Natural killer cell (primary cell): ENCODE measurements at regions not wholly inside any gene's neighbourhood (a gene's known extent, or its start where the extent isn't known, plus 50 kb on each side); places are given as distances from the start of the nearest gene placed in this dataset.
"Not testable (repeated sequence)": the region's sequence is repeated elsewhere in the genome, so short reads cannot be mapped to it uniquely, and the experiment has no call there.

Source experiments
- ATAC-seq, 3 donors: fragments of 150-1000 bp in 2 of 3; fragments of 200-7000 bp in 1 of 3; cut with Tn5 transposase; 1 replicate in 1 of 3; 2 replicates in 2 of 3; pipeline ENCODE4 v1.10.0; 2021; ENCODE audit warnings: mild to moderate bottlenecking in 2 of 3, moderate library complexity in 2 of 3
- DNase-seq, 2 donors: peaks; one replicate each; pipeline versions ENCODE4 v3.0.0 to v3.0.0-alpha.2; 2013 to 2021; ENCODE audit warnings: mixed read lengths in 1 of 2
- H3K27ac ChIP-seq: one replicate; pipeline ENCODE4 v1.5.1; 2013; ENCODE audit warnings: mild to moderate bottlenecking, low read length
- H3K27me3 ChIP-seq: one replicate; pipeline ENCODE4 v1.6.1; 2013; ENCODE audit warnings: low read length; ENCODE audit not compliant: control insufficient read depth, insufficient read depth
- H3K36me3 ChIP-seq: one replicate; pipeline ENCODE4 v1.6.1; 2013; ENCODE audit warnings: low read length; ENCODE audit not compliant: control insufficient read depth, insufficient read depth
- H3K4me1 ChIP-seq: one replicate; pipeline ENCODE4 v1.6.1; 2013; ENCODE audit warnings: low read length; ENCODE audit not compliant: control insufficient read depth, insufficient read depth
- H3K4me3 ChIP-seq: one replicate; pipeline ENCODE4 v1.5.1; 2013; ENCODE audit warnings: low read length
- H3K9me3 ChIP-seq: one replicate; pipeline ENCODE4 v1.6.1; 2013; ENCODE audit warnings: low read length; ENCODE audit not compliant: control insufficient read depth, insufficient read depth
- H3K27ac Mint-ChIP-seq, 2 donors: one replicate each; pipeline ENCODE4 v1.8.0; 2022; ENCODE audit warnings: mild to moderate bottlenecking in 2 of 2, mixed read lengths in 2 of 2, moderate library complexity in 1 of 2
- H3K27me3 Mint-ChIP-seq, 2 donors: one replicate each; pipeline ENCODE4 v1.8.0; 2022; ENCODE audit warnings: low read depth in 2 of 2, mixed read lengths in 2 of 2
- H3K36me3 Mint-ChIP-seq: one replicate; pipeline ENCODE4 v1.8.0; 2022; ENCODE audit warnings: mixed read lengths
- H3K4me1 Mint-ChIP-seq, 2 donors: one replicate each; pipeline ENCODE4 v1.8.0; 2022; ENCODE audit warnings: mixed read lengths in 2 of 2
- H3K4me3 Mint-ChIP-seq: one replicate; pipeline ENCODE4 v1.8.0; 2022; ENCODE audit warnings: mild to moderate bottlenecking, moderate library complexity, mixed read lengths
- H3K9me3 Mint-ChIP-seq, 2 donors: one replicate each; pipeline ENCODE4 v1.8.0; 2022; ENCODE audit warnings: mixed read lengths in 2 of 2
- CTCF ChIP-seq: fragments of 200-600 bp; IDR thresholded peaks from one replicate; pipeline ENCODE4 v1.8.0; 2022; ENCODE audit warnings: antibody characterized with exemption
- WGBS: methylation state at CpG from one replicate; pipeline ENCODE4 v1.1.7; 2013; ENCODE audit warnings: missing lambda C conversion rate; ENCODE audit not compliant: insufficient coverage; 5-methylcytosine and 5-hydroxymethylcytosine counted together
- intact Hi-C: fragments of 100-400 bp; cut with micrococcal nuclease; formaldehyde crosslinking; loops from one replicate; pipeline ENCODE4 v1.14.2; 2022

GRCh38 chr2:145380436-145381017, 860.6 kb upstream of the ZEB2 start:
- H3K4me1 ChIP-seq: no peaks in the 10 kb centered on the region
- Mint-ChIP-seq H3K27ac (no peak overlapping the region), H3K4me1 (no peaks in the 10 kb centered on the region), H3K9me3 (peaks cover 0 to 2% of the 10 kb centered on the region in 2 donors), H3K36me3 (no peaks in the 10 kb centered on the region), H3K27me3 (peaks cover 8 to 15% of the 10 kb centered on the region in 2 donors), H3K4me3 (no peak overlapping the region)
- no peak overlapping the region for H3K27ac ChIP-seq
- 97% methylated on average over 4 of the region's 4 CpGs for WGBS
- H3K4me3 ChIP-seq: no peak overlapping the region
- no peaks in the 10 kb centered on the region for H3K9me3 ChIP-seq
- ATAC-seq: no peak
- H3K27me3 ChIP-seq: no peaks in the 10 kb centered on the region
- DNase-seq: no peak
- H3K36me3 ChIP-seq: no peaks in the 10 kb centered on the region
- intact Hi-C loops: no loop called here
- TF ChIP-seq CTCF: no peak

GRCh38 chr2:145379934-145380333, 860.0 kb upstream of the ZEB2 start:
- intact Hi-C loops: no loop called here
- no peaks in the 10 kb centered on the region for H3K36me3 ChIP-seq
- peaks cover 8 to 15% of the 10 kb centered on the region in 2 donors for H3K27me3 Mint-ChIP-seq
- H3K4me1 Mint-ChIP-seq: no peaks in the 10 kb centered on the region
- ATAC-seq (no peak), DNase-seq (no peak)
- H3K27ac Mint-ChIP-seq: no peak overlapping the region
- no peaks in the 10 kb centered on the region for H3K27me3 ChIP-seq
- H3K4me3 Mint-ChIP-seq: no peak overlapping the region
- no peaks in the 10 kb centered on the region for H3K4me1 ChIP-seq
- H3K4me3 ChIP-seq: no peak overlapping the region
- no peaks in the 10 kb centered on the region for H3K9me3 Mint-ChIP-seq
- no peaks in the 10 kb centered on the region for H3K9me3 ChIP-seq
- no peaks in the 10 kb centered on the region for H3K36me3 Mint-ChIP-seq
- H3K27ac ChIP-seq: no peak overlapping the region
- no peak for TF ChIP-seq CTCF
- 84% methylated on average over 6 of the region's 6 CpGs for WGBS

- no peak for ATAC-seq
- no peaks in the 10 kb centered on the region for H3K36me3 Mint-ChIP-seq
- Histone ChIP-seq H3K9me3 (no peaks in the 10 kb centered on the region), H3K27ac (no peak overlapping the region), H3K27me3 (no peaks in the 10 kb centered on the region), H3K36me3 (no peaks in the 10 kb centered on the region), H3K4me3 (no peak overlapping the region), H3K4me1 (no peaks in the 10 kb centered on the region)
- H3K4me1 Mint-ChIP-seq: no peaks in the 10 kb centered on the region
- intact Hi-C loops: no loop called here
- no peak overlapping the region for H3K4me3 Mint-ChIP-seq
- DNase-seq: no peak
- H3K9me3 Mint-ChIP-seq: no peaks in the 10 kb centered on the region
- TF ChIP-seq CTCF: no peak
- peaks cover 0 to 14% of the 10 kb centered on the region in 2 donors for H3K27me3 Mint-ChIP-seq
- H3K27ac Mint-ChIP-seq: no peak overlapping the region
Measured at GRCh38 chr2:145374165-145374564, 854.2 kb upstream of the ZEB2 start.

DNA sequence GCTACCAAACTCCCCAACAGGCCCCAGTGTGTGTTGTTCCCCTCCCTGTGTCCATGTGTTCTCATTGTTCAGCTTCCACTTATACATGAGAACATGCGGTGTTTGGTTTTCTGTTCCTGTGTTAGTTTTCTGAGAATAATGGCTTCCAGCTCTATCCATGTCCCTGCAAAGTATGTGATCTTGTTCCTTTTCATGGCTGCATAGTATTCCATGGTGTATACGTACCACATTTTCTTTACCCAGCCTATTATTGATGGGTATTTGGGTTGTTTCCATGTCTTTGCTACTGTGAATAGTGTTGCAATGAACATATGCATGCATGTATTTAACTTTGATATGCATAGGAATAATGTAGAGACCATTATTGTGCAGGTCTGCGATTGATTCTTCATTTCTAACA, 847.4 kb upstream of the ZEB2 start:
- H3K4me1 ChIP-seq, ATAC-seq, intact Hi-C loops, H3K9me3 Mint-ChIP-seq, H3K4me3 Mint-ChIP-seq, H3K36me3 ChIP-seq, DNase-seq, H3K4me1 Mint-ChIP-seq, H3K27me3 Mint-ChIP-seq, H3K27ac Mint-ChIP-seq, H3K36me3 Mint-ChIP-seq, H3K4me3 ChIP-seq, H3K9me3 ChIP-seq, H3K27ac ChIP-seq, H3K27me3 ChIP-seq: not testable (repeated sequence)
- WGBS: 95% methylated on average over 2 of the region's 3 CpGs
